NCI-H2029 (cell line): ENCODE measurements at regions not wholly inside any gene's neighbourhood (a gene's known extent, or its start where the extent isn't known, plus 50 kb on each side); places are given as distances from the start of the nearest gene placed in this dataset.
A peak's percentile ranks its signal among the peaks of the same experiment; 100 is the strongest.
"Not testable (repeated sequence)": the region's sequence is repeated elsewhere in the genome, so short reads cannot be mapped to it uniquely, and the experiment has no call there.

Experiments
- DNase-seq: peaks from one replicate; lab custom pipeline; 2025; lab: John Stamatoyannopoulos, UW

GRCh38 chr10:28991333-28992270 lies 297.3 kb upstream of the LYZL1 start:
- DNase-seq = peak; percentile 15

- no peak for DNase-seq
Observed at GRCh38 chr10:28993056-28993455, 295.8 kb upstream of the LYZL1 start.

- DNase-seq = no peak
Observed at GRCh38 chr10:28993861-28994260, 295.0 kb upstream of the LYZL1 start.

- not testable (repeated sequence) for DNase-seq
Observed at GRCh38 chr10:28994802-28995201, 294.1 kb upstream of the LYZL1 start.

GRCh38 chr10:28995497-28995896 lies 293.4 kb upstream of the LYZL1 start:
- DNase-seq = no peak

GRCh38 chr10:28996345-28996744 lies 292.5 kb upstream of the LYZL1 start:
- DNase-seq = no peak

- no peak for DNase-seq
Observed at GRCh38 chr10:28996947-28997551, 291.8 kb upstream of the LYZL1 start.

- DNase-seq = no peak
Observed at GRCh38 chr10:28997734-28998133, 291.1 kb upstream of the LYZL1 start.

- DNase-seq = no peak
Observed at GRCh38 chr10:29001801-29002200, 287.1 kb upstream of the LYZL1 start.

- not testable (repeated sequence) for DNase-seq
Observed at GRCh38 chr10:29003014-29003413, 285.9 kb upstream of the LYZL1 start.

- DNase-seq = no peak
Observed at GRCh38 chr10:29005988-29006387, 282.9 kb upstream of the LYZL1 start.

- DNase-seq = no peak
Observed at GRCh38 chr10:29007370-29007747, 281.5 kb upstream of the LYZL1 start.

GRCh38 chr10:29007748-29008610 lies 280.9 kb upstream of the LYZL1 start:
- DNase-seq = no peak

- no peak for DNase-seq
Observed at GRCh38 chr10:29009464-29009863, 279.4 kb upstream of the LYZL1 start.

- no peak for DNase-seq
Observed at GRCh38 chr10:29011516-29011915, 277.4 kb upstream of the LYZL1 start.

GRCh38 chr10:29012926-29013554 lies 275.8 kb upstream of the LYZL1 start:
- DNase-seq = no peak

- DNase-seq = no peak
Observed at GRCh38 chr10:29021591-29021990, 267.3 kb upstream of the LYZL1 start.

- DNase-seq = no peak
Observed at GRCh38 chr10:29022513-29022912, 266.4 kb upstream of the LYZL1 start.

- DNase-seq = no peak
Observed at GRCh38 chr10:29023678-29024077, 265.2 kb upstream of the LYZL1 start.

GRCh38 chr10:29026065-29026797 lies 262.6 kb upstream of the LYZL1 start:
- no peak for DNase-seq
